GM10248 (cell line): ENCODE measurements at regions not wholly inside any gene's neighbourhood (a gene's known extent, or its start where the extent isn't known, plus 50 kb on each side); places are given as distances from the start of the nearest gene placed in this dataset.

Experiments
- CTCF ChIA-PET: fragments of 300-600 bp; sonication (Branson Sonifier 250); formaldehyde crosslinking; extraction: SDS; loops from one replicate; lab custom pipeline; 2021; ENCODE audit warnings: antibody characterized with exemption; lab: Yijun Ruan, JAX
- POLR2A ChIA-PET: fragments of 350-650 bp; sonication (Branson Sonifier 250); formaldehyde crosslinking; extraction: SDS; loops from one replicate; lab custom pipeline; 2020; ENCODE audit warnings: antibody characterized with exemption; lab: Yijun Ruan, JAX
- DNase-seq: peaks from one replicate; pipeline ENCODE4 v3.0.0; 2012; ENCODE audit errors: extremely low spot score
- TF ChIP-seq, protein P1 (sequence below): IDR thresholded peaks from 2 replicates; pipeline ENCODE4 v1.5.1; 2012; ENCODE audit warnings: mild to moderate bottlenecking, low read depth; ENCODE audit errors: extremely low read depth, missing control alignments, control extremely low read depth

DNA sequence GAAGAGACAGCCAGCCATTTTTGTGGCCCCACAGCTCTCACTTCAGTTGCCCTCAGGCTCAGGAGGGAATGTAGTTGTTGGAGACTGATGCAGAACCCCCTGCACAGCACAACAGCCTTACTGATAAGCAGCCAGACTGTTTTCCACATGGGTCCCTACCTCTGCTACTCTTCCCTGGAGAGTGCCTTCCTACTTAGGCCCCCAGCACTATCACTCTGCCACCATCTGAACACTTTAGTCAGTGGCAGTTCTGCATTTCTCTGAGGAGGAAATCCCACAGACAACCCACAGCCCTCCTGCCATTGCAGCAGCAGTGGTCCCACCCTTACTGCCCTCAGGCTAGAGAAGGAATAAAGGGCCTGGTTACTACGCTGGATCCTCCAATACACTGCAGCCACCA is 61.8 kb upstream of the PTPRD start:
- POLR2A ChIA-PET = no interaction called here
- DNase-seq = no peak
- TF ChIP-seq, protein P1, sequence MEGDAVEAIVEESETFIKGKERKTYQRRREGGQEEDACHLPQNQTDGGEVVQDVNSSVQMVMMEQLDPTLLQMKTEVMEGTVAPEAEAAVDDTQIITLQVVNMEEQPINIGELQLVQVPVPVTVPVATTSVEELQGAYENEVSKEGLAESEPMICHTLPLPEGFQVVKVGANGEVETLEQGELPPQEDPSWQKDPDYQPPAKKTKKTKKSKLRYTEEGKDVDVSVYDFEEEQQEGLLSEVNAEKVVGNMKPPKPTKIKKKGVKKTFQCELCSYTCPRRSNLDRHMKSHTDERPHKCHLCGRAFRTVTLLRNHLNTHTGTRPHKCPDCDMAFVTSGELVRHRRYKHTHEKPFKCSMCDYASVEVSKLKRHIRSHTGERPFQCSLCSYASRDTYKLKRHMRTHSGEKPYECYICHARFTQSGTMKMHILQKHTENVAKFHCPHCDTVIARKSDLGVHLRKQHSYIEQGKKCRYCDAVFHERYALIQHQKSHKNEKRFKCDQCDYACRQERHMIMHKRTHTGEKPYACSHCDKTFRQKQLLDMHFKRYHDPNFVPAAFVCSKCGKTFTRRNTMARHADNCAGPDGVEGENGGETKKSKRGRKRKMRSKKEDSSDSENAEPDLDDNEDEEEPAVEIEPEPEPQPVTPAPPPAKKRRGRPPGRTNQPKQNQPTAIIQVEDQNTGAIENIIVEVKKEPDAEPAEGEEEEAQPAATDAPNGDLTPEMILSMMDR = no peak
- CTCF ChIA-PET = interaction anchor here (1.4 to 1.9 kb wide), 2 partner anchors 11 to 14 kb away, joined by 3 to 4 read pairs; no protein-coding TSS in a partner anchor

DNA sequence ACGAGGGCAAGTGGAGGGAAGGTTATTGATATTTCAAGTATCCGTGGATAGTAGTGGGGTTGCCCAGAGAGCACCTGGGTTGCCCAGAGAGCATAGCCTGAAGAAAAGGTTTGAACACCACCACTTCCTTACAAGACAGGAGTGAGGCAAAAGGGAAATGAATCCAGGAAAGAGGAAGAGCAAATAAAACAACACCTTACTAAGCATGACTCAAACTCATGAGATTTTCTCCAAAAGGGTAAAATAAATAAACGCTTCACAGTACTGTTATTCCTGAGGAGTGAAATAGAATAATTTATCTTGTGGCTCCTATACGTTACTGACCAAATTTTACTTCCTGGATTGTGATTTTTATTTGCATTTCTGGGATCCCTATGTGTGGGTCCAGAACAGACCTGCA is 65.2 kb upstream of the PTPRD start:
- ChIA-PET CTCF (no interaction called here), POLR2A (no interaction called here)
- TF ChIP-seq, protein P1 = no peak
- no peak for DNase-seq

DNA sequence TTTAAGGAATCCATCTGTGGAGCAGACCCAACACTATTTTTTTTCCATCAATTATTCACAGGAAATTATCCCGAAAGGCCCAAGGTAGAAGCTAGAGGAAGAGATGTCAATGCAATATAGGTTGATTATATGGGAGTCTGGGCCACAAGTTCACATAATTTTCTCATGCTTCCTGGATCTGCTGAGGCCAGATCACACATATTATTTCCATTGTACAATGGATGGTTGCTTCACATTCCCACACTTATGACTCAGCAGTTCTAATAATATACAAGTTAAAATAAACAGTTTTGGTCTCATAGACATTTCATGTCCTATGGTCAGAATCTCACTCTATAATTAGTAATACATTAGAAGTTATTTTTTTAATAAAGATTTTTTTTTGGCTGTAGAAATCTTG is 66.0 kb upstream of the PTPRD start:
- TF ChIP-seq, protein P1 = no peak
- DNase-seq = no peak
- ChIA-PET CTCF (no interaction called here), POLR2A (no interaction called here)

DNA sequence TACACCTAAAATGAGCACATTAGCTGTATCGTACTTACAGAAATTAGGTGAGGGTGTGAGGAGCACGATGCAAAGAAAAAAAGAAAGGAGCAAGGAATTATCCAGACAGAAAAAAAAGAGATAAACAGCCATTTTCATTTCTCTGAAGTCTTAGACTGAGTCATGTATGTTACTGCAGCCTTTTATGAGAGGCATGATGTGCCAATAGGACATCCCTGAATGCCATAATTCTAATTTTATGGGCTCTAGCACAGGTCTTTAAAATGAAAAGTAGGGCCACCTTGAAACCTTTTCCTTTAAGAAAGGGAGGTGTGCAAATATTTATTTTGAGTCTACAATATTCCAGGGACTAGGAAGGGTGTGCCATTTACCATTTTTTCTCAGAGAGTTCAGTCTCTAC is 74.1 kb upstream of the PTPRD start:
- POLR2A ChIA-PET = no interaction called here
- CTCF ChIA-PET = no interaction called here
- DNase-seq = no peak
- TF ChIP-seq, protein P1 = no peak

DNA sequence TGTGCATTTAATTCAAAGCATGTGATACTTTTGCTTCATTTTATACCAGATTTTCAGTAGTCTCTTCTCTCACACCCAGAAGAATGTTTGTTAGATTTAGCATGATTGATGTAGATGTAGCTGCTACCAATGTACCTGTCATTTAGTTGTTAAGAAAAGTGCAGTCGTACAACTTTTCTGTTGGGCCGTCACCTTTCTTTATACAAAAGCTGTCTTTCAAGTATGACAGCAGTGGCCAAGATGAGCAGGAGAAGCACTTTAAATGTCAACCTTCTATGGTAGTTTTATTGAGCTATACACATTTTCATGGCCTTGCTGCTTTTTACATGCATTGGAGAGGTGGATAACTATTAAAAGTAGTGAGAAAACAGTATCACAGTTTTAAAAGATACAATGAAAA is 77.7 kb upstream of the PTPRD start:
- CTCF ChIA-PET = no interaction called here
- POLR2A ChIA-PET = no interaction called here
- TF ChIP-seq, protein P1 = no peak
- DNase-seq = no peak

DNA sequence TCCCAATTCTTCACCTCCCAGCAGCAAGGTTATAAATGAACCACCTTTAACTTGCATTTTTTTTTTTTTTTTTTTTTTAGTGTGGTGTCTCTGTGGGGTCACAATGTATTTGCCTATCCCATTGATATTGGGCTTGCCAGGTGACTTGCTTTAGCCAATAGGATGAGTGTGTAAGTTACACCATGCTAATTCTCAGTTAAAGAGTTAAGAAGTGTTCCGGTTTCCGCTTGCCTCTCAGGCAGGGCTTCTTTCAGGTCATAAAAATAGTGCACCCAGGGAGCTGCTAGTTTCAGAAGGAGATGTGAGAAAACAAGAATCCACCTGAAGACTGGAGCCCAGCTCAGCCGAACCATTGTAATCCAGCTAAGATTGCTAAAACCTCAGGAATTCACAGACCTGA is 84.2 kb upstream of the PTPRD start:
- TF ChIP-seq, protein P1 = no peak
- no peak for DNase-seq
- POLR2A ChIA-PET = no interaction called here
- CTCF ChIA-PET = no interaction called here

DNA sequence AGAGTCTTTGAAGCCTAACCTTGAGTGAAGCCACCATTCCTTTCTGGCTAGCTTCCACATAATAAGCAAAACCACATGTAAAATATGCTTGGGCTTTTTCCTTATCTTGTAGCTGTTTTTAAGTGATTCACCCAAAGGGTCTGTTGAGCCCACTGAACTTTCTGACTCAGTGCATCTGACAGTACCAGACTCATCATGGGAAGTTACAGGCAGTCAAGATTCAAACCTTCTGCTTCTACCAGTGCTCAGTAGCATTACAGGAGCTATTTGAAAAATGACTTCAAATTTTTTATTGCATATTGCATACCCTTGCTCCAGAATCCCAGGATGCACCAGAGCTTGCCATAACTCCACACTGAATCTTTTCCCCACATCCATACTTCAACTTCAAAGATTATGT is 87.5 kb upstream of the PTPRD start:
- TF ChIP-seq, protein P1 = no peak
- POLR2A ChIA-PET = no interaction called here
- DNase-seq = no peak
- CTCF ChIA-PET = no interaction called here
